H1 (cell line): ENCODE measurements at regions not wholly inside any gene's neighbourhood (a gene's known extent, or its start where the extent isn't known, plus 50 kb on each side); places are given as distances from the start of the nearest gene placed in this dataset.

Source experiments
- SIN3A ChIP-seq, 2 experiments: IDR thresholded peaks in 1 of 2; conservative IDR thresholded peaks in 1 of 2; 2 replicates each; pipeline ENCODE4 v1.6.1; 2011 to 2012; ENCODE audit warnings: low read length in 2 of 2, improper control_type of control experiment in 1 of 2, low read depth in 1 of 2, mild to moderate bottlenecking in 1 of 2

- no peak for TF ChIP-seq SIN3A (conservative IDR thresholded peaks at IDR 0.05 in 1 of 2, IDR thresholded peaks at IDR 0.05 in 1 of 2; ENCODE audit: low read depth in 1 of 2, low read length in 2 of 2)
These were observed 158.0 kb upstream of the MGMT start (continued) for GRCh38 chr10:129308953-129309564.
